Vagina (tissue), 2 donors: ENCODE measurements at regions not wholly inside any gene's neighbourhood (a gene's known extent, or its start where the extent isn't known, plus 50 kb on each side); places are given as distances from the start of the nearest gene placed in this dataset.

Experiments
- POLR2AphosphoS5 ChIP-seq, 2 donors: sonication (generic); formaldehyde crosslinking; IDR thresholded peaks; one replicate each; pipeline ENCODE4 v1.9.0; 2017; ENCODE audit warnings: antibody characterized with exemption in 2 of 2, mild to moderate bottlenecking in 2 of 2, low read depth in 1 of 2; ENCODE audit not compliant: insufficient read depth in 1 of 2
- TF ChIP-seq, protein P1 (sequence below), 3 experiments: fragments of 450-650 bp in 2 of 3; fragments of 200-600 bp in 1 of 3; sonication (generic) in 1 of 3; IDR thresholded peaks; one replicate each; pipeline ENCODE4 v1.5.1; 2017 to 2019; ENCODE audit warnings: antibody characterized with exemption in 3 of 3, mild to moderate bottlenecking in 2 of 3, moderate library complexity in 2 of 3

DNA sequence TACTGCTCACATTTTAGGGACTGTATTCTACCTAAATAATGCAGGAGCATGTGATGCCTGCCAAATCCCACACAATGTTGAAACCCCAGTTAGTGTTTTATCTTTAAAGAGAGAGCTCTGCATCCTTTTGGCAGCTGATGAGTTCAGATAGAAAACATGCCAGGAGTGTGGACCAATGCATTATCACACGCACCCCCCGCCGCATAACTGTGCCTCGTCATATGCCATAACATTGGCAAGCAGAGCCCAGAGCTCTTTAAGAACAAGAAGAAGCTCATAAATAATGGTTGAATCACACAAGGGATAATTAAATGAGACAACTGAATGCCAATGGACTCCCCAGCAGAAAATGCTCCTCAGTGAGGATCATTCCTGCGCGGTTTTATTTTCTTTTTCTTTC is 52.8 kb upstream of the RORB start:
- no peak for TF ChIP-seq POLR2AphosphoS5 (IDR thresholded peaks at IDR 0.05; ENCODE audit: insufficient read depth in 1 of 2, low read depth in 1 of 2)
- TF ChIP-seq, protein P1, sequence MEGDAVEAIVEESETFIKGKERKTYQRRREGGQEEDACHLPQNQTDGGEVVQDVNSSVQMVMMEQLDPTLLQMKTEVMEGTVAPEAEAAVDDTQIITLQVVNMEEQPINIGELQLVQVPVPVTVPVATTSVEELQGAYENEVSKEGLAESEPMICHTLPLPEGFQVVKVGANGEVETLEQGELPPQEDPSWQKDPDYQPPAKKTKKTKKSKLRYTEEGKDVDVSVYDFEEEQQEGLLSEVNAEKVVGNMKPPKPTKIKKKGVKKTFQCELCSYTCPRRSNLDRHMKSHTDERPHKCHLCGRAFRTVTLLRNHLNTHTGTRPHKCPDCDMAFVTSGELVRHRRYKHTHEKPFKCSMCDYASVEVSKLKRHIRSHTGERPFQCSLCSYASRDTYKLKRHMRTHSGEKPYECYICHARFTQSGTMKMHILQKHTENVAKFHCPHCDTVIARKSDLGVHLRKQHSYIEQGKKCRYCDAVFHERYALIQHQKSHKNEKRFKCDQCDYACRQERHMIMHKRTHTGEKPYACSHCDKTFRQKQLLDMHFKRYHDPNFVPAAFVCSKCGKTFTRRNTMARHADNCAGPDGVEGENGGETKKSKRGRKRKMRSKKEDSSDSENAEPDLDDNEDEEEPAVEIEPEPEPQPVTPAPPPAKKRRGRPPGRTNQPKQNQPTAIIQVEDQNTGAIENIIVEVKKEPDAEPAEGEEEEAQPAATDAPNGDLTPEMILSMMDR (IDR thresholded peaks at IDR 0.05), result no peak
